Panc1 (cell line): ENCODE measurements at regions not wholly inside any gene's neighbourhood (a gene's known extent, or its start where the extent isn't known, plus 50 kb on each side); places are given as distances from the start of the nearest gene placed in this dataset.

ENCODE experiments used
- ATAC-seq: fragments of 200-7000 bp; cut with Tn5 transposase; 2 replicates; pipeline ENCODE4 v1.9.1; 2020; ENCODE audit warnings: mild to moderate bottlenecking, moderate library complexity
- BruUV-seq: library from RNA; stranded (reverse); fragments of 400-500 nt; replicated peaks from 2 replicates; lab custom pipeline; 2021; lab: Mats Ljungman, UMichigan
- CTCF ChIA-PET: fragments of 300-600 bp; sonication (Branson Sonifier 250); formaldehyde crosslinking; loops from one replicate; lab custom pipeline; 2022; ENCODE audit warnings: antibody characterized with exemption; lab: Charles Lee
- POLR2A ChIA-PET: fragments of 300-600 bp; sonication (Branson Sonifier 250); formaldehyde crosslinking; loops from one replicate; lab custom pipeline; 2022; ENCODE audit warnings: antibody characterized with exemption; lab: Charles Lee
- DNase-seq: peaks from one replicate; pipeline ENCODE4 v3.0.0-alpha.2; 2010; ENCODE audit warnings: low read depth, low spot score
- H3K27ac ChIP-seq: 2 replicates; pipeline ENCODE4 v1.5.1; 2011; ENCODE audit warnings: mild to moderate bottlenecking, low read length, inconsistent platforms
- H3K27me3 ChIP-seq: fragments of 200-500 bp; sonication (Bioruptor generic); 2 replicates; pipeline ENCODE4 v1.6.0; 2014; ENCODE audit warnings: low read length, inconsistent platforms; ENCODE audit not compliant: control insufficient read depth, insufficient read depth
- H3K36me3 ChIP-seq: fragments of 200-500 bp; sonication (Bioruptor generic); 2 replicates; pipeline ENCODE4 v1.5.1; 2014; ENCODE audit warnings: inconsistent platforms, mild to moderate bottlenecking, low read length, moderate library complexity; ENCODE audit not compliant: control insufficient read depth, insufficient read depth
- H3K4me1 ChIP-seq: 2 replicates; pipeline ENCODE4 v1.5.1; 2011; ENCODE audit warnings: inconsistent platforms, mild to moderate bottlenecking, low read length, moderate library complexity; ENCODE audit not compliant: control insufficient read depth, insufficient read depth
- H3K4me3 ChIP-seq, 2 experiments: 2 replicates each; pipeline ENCODE4 v1.5.1; 2011 to 2012; ENCODE audit warnings: low read depth in 2 of 2, low read length in 2 of 2, mild to moderate bottlenecking in 2 of 2, inconsistent platforms in 1 of 2, moderate library complexity in 1 of 2
- H3K9me3 ChIP-seq: fragments of 200-500 bp; sonication (Bioruptor generic); 2 replicates; pipeline ENCODE4 v1.5.1; 2014; ENCODE audit warnings: low read depth, mild to moderate bottlenecking, inconsistent platforms, low read length, moderate library complexity; ENCODE audit not compliant: control insufficient read depth, insufficient read depth
- POLR2AphosphoS5 ChIP-seq: IDR thresholded peaks from 2 replicates; pipeline ENCODE4 v1.6.1; 2012; ENCODE audit warnings: mild to moderate bottlenecking, low read depth, low read length, moderate library complexity
- REST ChIP-seq, 2 experiments: IDR thresholded peaks; 2 replicates each; pipeline ENCODE4 v1.6.1; 2011 to 2012; ENCODE audit warnings: low read depth in 2 of 2, control low read depth in 1 of 2, low read length in 1 of 2, mild to moderate bottlenecking in 1 of 2, moderate library complexity in 1 of 2; ENCODE audit not compliant: insufficient read depth in 1 of 2
- SIN3A ChIP-seq: IDR thresholded peaks from 2 replicates; pipeline ENCODE4 v1.6.1; 2012; ENCODE audit warnings: low read depth, mild to moderate bottlenecking, low read length, moderate library complexity, borderline replicate concordance; ENCODE audit not compliant: insufficient read depth
- TCF7L2 ChIP-seq: IDR thresholded peaks from 2 replicates; pipeline ENCODE4 v1.6.1; 2011; ENCODE audit warnings: mild to moderate bottlenecking, low read depth, low read length, inconsistent platforms
- in situ Hi-C: cut with HindIII; loops from 2 replicates; pipeline ENCODE4 v1.10.0; 2016; ENCODE audit warnings: low sequenced_read_pairs, low pct_unique_long_range_greater_than_20kb
- intact Hi-C: fragments of 100-400 bp; cut with micrococcal nuclease; formaldehyde crosslinking; loops from one replicate; pipeline ENCODE4 v1.10.0; 2022; ENCODE audit not compliant: unreplicated experiment
- TF ChIP-seq, protein P1 (sequence below): fragments of 450-650 bp; IDR thresholded peaks from 2 replicates; pipeline ENCODE4 v1.5.1; 2017; ENCODE audit warnings: mild to moderate bottlenecking

DNA sequence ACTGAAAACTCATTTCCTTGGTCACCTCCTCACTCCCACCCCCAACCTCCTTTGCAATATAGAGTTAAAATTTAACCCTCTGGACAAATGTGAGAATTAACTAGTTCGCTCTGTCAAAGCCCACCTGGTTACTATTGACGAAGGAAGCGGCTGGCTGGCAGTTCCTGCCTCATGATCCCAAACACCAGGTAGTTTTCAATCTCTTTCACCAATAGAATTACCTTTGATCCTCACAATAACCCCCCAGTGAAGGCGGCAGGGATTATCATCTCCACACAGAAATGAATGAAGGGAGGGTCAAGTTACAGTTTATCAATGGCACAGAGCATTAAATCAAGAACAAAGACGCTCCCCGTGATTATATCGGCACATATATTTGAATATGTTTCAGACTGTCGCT, 65.7 kb upstream of the TTC29 start:
- CTCF ChIA-PET = no interaction called here
- intact Hi-C loops = no loop called here
- H3K4me3 ChIP-seq = no peak overlapping the region

GRCh38 chr4:147012059-147012707, 66.5 kb upstream of the TTC29 start:
- TF ChIP-seq POLR2AphosphoS5 (no peak), REST (IDR thresholded peaks at IDR 0.05; ENCODE audit: insufficient read depth in 1 of 2, low read depth in 2 of 2, low read length in 1 of 2) (no peak), SIN3A (no peak), TCF7L2 (no peak)
- TF ChIP-seq, protein P1, sequence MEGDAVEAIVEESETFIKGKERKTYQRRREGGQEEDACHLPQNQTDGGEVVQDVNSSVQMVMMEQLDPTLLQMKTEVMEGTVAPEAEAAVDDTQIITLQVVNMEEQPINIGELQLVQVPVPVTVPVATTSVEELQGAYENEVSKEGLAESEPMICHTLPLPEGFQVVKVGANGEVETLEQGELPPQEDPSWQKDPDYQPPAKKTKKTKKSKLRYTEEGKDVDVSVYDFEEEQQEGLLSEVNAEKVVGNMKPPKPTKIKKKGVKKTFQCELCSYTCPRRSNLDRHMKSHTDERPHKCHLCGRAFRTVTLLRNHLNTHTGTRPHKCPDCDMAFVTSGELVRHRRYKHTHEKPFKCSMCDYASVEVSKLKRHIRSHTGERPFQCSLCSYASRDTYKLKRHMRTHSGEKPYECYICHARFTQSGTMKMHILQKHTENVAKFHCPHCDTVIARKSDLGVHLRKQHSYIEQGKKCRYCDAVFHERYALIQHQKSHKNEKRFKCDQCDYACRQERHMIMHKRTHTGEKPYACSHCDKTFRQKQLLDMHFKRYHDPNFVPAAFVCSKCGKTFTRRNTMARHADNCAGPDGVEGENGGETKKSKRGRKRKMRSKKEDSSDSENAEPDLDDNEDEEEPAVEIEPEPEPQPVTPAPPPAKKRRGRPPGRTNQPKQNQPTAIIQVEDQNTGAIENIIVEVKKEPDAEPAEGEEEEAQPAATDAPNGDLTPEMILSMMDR = no peak
- Histone ChIP-seq H3K4me1 (no peaks in the 10 kb centered on the region), H3K4me3 (no peak overlapping the region), H3K27ac (no peak overlapping the region), H3K36me3 (no peaks in the 10 kb centered on the region), H3K27me3 (no peaks in the 10 kb centered on the region; the same call in 1 of the 2 replicates), H3K9me3 (no peaks in the 10 kb centered on the region)
- intact Hi-C loops (no loop called here), in situ Hi-C loops (no loop called here)
- BruUV-seq = no TSS peak
- ATAC-seq = no peak
- no peak for DNase-seq
- CTCF ChIA-PET = no interaction called here
- POLR2A ChIA-PET = no interaction called here

More for the DNA sequence above, 65.7 kb upstream of the TTC29 start:
- no TSS peak for BruUV-seq
- Histone ChIP-seq H3K27me3 (no peaks in the 10 kb centered on the region; the same call in 1 of the 2 replicates), H3K9me3 (no peaks in the 10 kb centered on the region), H3K36me3 (no peaks in the 10 kb centered on the region), H3K27ac (no peak overlapping the region), H3K4me1 (no peaks in the 10 kb centered on the region)
- POLR2A ChIA-PET = no interaction called here
- DNase-seq (no peak), ATAC-seq (no peak)
- in situ Hi-C loops = no loop called here
- no peak for TF ChIP-seq POLR2AphosphoS5
- TF ChIP-seq SIN3A = no peak
- no peak for TF ChIP-seq REST (IDR thresholded peaks at IDR 0.05; ENCODE audit: insufficient read depth in 1 of 2, low read depth in 2 of 2, low read length in 1 of 2)
- TF ChIP-seq, protein P1 = no peak
- TF ChIP-seq TCF7L2 = no peak
